GM19455 (cell line): ENCODE measurements at regions not wholly inside any gene's neighbourhood (a gene's known extent, or its start where the extent isn't known, plus 50 kb on each side); places are given as distances from the start of the nearest gene placed in this dataset.
"Not testable (repeated sequence)": the region's sequence is repeated elsewhere in the genome, so short reads cannot be mapped to it uniquely, and the experiment has no call there.

Source experiments
- ATAC-seq: cut with Tn5 transposase; IDR thresholded peaks from one replicate; pipeline ENCODE4 v1.9.1; 2021; ENCODE audit not compliant: unreplicated experiment

DNA sequence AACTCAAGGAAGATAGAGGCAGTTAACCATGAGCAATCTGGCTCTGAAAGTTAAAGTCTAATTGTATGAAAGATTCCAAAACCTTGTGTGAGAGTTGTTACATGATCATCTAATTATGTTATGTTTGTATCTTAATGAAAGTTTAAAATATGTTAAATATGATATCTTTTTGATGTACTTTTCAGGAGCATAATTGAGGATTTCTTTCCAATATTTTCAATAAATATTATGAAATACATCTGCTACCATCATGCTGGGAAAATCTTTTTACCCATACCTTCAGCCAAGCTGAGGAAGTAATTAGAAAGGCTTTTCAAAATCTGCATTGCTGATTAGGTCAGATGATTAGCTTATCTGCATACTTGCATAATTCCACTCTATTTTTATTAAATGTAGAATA lies 318.4 kb downstream of the KLF12 start:
- no peak for ATAC-seq

DNA sequence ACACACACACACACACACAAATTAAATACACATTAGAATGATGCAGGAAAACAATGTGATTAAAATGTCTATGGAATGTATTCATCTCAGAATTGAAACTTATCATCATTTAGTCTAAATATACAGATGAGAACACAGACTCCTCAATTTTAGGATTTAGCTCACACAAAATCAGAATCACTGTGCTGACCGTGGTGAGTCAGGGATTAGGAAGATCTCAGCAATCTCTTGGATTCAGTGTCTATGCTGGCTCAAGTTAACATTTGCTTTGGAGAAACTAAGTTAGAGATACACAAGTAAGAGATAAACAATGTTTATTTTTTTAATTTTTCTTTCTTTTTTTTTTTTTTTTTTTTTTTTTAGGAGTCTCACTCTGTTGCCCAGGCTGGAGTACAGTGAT lies 323.6 kb downstream of the KLF12 start:
- ATAC-seq = no peak

DNA sequence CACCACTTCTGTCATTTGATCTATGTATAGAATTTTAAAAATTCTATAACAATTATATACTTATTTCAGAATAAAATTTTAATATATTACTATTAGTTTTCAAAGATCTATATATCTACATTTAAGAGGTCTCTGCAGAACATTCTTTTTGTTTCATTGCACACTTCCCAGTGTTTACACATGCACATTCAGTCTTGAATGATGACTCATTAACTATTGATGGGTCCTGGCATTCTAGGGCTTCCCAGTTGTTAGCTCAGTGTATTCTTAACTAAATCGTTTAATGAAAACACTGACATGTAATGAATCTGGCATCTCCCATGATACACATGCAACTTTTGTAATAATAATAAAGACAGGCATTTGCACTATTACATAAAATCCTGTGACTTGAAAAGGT lies 324.6 kb downstream of the KLF12 start:
- ATAC-seq = no peak

DNA sequence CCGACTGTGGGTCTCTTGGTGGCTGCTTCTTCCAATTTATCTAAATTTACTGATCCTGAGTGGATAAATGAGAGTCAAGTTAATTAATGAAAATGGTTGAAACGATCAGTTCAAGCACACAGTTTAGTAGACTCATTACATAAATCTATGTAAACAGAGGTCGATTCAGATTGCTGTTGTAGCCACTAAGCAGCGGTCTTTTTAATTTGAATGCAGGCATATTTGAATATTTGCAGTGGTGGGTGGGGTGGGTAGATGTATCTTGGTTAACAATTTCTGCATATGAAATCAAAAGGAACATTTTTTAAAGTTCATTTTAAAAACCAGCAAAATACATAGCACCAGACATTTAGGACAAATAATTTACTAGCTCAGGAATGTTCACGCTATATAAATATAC lies 325.9 kb downstream of the KLF12 start:
- no peak for ATAC-seq

DNA sequence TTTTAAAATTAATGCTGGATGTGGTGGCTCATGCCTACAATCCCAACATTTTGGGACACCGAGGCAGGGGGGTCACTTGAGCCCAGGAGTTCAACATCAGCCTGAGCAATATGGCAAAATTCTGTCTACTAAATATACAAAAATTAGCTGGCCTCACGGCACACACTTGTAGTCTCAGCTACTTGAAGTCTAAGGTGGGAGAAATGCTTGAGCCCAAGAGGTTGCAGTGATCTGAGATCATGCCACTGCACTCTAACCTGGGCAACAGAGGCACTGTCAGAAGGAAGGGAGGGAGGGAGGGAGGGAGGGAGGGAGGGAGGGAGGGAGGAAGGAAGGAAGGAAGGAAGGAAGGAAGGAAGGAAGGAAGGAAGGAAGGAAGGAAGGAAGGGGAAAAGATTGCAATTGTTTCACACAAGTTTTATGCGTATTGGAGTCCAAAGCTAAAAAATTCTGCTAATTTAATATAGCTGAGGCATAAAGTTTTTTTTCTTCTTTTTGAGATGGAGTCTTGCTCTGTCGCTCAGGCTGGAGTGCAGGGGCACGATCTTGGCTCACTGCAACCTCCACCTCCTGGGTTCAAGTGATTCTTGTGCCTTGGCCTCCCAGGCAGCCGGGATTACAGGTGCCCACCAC lies 328.8 kb downstream of the KLF12 start:
- not testable (repeated sequence) for ATAC-seq

DNA sequence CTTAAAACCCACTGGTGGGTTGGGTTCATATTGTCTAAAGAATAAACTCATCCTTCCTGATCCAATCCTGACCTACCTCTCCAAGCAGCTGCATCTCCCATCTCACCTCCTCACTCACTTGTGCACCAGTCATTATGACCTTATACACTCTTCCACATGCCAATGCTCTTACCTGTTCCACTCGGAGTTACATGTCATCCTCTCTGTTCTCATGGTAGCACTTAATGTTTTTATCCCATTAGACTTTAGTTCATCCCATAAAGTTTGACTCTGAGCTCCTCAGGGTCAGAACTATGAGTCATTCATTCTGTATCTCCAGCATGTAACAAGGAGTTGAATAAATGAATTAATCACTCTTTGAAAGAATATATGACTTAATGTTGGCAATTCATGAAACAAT lies 330.2 kb downstream of the KLF12 start:
- ATAC-seq = no peak

DNA sequence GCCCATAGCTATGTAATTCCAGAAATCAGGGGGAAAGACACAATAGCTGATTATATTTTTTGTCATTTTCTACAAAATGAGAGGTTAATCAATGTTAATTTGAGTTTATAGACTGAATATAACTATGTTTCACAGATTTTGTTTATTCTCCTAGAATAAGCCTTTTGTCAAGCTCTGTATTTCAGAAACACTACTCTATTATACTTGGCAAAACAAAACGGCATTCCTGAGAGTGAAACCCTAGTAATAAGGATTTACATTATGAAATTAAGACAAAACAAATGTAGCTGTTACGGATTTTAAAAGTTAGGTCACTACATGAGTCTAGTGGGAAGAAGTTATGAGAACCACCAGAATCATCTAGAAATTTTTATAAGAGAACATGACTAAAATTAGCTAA lies 334.2 kb downstream of the KLF12 start:
- ATAC-seq = no peak

DNA sequence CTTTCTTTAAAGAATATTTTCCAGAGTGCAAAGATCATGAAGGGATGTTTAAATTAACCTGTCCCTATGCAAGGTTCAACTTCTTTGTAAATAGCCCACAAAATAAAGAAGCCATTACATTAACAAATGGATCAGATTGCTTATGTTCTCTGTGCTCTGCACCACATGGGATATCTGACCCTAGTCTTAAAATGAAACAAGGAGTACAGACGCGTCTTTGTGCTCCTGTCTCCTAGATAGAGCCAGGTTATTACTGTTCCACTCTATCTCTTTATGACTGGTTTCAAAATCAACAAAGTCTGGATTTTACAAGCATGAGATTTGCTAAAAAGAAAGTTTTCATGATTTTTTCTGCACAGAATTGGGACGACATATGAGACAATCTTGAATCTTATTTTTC lies 339.4 kb downstream of the KLF12 start:
- no peak for ATAC-seq

DNA sequence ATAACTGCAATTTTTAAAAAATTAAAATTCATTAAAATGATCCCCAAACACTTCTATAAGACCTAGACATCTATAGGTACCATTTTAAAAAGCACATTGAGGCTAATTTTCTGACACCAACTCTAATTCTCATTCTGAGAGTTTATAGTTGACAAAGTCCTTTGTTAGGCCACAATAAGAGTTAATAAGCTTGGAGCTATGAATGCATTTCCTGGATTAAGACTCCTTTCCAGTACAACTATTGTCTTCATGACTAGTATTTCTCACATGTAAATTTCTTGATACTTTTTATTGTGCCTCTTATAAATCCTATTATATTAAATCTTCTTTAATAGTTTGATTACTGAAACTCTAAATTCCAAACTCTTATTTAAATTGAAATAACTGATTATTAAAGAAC lies 340.8 kb downstream of the KLF12 start:
- no peak for ATAC-seq

DNA sequence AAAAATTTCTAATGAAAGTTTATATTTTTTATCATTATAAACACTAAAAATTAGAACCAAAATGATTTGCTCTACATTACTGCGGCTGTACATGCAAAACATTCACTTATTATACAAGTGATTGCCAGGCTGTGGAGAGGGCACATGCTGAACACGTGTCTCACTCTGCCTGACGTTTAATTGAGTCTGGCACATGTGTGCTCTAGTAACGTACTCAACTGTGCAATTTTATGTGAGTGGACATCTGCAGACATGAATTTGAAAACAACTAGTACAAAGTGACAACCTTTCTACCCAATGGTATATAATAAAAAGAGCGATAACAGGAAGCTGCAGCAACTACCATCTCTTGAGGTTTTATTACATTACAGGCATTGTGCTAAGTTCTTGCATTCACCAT lies 341.4 kb downstream of the KLF12 start:
- ATAC-seq = no peak

DNA sequence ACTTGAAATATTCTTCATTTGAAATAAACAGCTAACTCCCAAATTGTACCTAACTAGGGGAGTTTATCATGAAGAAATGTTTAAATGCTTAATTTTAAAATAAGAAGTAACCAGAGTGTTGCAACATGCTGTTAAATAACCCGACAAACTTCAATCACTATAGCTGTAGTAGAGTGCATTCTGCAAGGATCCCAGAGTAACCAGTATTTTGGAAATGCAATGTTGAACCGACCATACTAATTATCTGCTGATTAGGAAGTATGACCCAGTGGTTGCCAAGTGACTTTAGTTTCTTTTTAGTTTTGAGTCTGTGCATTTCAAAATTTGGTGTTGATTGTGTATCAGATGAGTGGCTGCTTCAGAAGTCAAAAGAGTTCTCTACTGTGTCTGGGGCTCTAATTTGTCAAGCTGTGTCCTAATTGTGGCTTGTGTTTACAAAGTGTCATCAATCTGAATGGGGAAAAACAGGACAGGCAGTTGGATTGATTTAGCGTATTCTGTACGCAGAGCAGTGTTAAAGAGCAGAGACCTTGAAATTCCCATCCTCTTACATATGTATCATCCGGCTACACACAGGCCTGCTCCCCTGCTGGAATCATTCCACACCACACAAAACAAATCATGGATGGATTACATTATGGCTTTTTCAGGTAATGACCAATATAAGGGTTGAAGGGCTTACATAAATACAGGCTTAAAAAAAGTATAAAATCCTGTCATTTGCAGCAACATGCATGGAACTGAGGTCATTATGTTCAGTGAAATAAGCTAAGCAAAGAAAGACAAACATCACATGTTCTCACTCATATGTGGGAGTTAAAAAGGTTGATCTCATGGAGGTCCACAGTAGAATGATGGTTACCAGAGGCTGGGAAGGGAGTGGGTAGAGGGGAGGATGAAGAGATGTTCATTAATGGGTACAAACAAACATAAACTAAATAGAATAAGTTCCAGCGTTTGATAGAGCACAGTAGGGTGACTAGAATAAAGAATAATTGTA lies 351.5 kb downstream of the KLF12 start:
- no peak for ATAC-seq

DNA sequence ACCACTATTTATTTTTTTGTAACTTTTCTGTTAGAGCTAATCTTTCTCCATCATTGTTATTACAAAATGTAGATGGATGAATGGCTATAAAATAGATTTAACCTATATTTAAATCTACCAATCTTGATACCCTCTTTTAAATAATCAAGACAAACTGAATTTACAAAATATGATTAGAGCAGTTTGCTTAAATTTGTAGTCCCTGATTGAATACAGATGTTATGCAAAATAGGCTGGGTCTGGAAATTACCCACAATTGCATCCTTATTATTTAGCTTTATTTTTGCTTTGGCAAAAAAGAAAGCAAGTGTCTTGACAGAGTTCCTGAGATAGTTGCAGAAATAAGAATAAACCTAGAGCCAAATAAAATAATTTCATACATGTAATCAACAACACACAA lies 352.8 kb downstream of the KLF12 start:
- ATAC-seq = no peak

DNA sequence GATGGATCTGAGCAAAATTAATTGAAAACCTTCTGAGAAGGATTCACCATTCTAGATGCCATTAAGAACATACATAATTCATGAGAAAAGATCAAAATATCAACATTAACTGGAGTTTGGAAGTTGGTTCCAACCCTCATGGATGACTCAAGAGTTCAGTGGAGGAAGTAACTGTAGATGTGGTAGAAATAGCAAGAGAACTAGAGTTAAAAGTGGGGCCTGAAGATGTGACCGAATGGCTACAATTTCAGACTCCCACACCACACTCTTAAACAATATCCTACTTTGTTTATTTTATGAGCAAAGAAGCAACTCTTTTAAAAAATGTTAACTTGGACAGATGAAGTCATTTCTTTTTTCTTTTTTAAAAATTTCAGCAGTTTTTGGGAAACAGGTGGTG lies 354.3 kb downstream of the KLF12 start:
- no peak for ATAC-seq

DNA sequence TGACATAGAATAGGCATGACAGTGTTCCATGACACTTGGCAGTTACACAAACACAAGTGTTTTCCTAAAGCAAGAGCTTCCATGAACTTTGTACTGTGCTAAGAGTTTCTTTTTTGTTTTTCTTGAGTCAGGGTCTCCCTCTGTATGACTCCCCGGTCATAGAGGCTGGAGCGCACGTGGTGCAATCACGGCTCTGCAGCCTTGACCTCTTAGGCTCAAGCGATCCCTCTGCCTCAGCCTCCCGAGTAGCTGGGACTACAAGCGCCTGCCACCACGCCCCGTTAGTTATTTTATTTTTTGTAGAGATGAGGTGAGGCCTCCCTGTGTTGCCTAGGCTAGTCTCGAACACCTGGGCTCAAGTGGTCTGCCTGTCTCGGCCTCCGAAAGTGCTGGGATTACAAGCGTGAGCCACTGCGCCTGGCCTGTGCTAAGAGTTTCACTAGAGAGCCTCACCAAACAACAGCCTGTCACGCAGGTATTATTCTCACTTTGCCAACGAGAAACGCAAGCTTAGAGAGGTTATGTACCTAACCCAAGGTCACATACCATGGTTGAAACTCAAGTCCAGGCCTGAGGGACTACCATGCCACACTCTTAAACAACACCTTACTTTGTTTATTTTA lies 355.9 kb downstream of the KLF12 start:
- no peak for ATAC-seq

DNA sequence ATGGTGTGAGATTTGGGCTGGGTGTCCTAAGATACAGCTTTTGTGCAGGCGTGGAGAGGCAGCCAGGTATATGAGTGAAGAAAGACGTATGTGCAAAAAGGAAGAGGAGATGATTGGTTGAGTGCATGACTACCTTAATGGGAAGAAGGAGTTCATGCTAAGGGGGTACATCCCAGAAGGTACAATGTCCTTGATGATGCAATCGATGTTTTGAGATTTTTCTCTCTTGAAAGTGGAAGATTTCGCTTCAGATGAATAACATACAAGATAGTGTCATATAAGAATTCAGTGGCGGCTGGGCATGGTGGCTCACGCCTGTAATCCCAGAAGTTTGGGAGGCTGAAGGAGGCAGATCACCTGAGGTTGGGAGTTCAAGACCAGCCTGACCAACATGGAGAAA lies 357.1 kb downstream of the KLF12 start:
- ATAC-seq = no peak

DNA sequence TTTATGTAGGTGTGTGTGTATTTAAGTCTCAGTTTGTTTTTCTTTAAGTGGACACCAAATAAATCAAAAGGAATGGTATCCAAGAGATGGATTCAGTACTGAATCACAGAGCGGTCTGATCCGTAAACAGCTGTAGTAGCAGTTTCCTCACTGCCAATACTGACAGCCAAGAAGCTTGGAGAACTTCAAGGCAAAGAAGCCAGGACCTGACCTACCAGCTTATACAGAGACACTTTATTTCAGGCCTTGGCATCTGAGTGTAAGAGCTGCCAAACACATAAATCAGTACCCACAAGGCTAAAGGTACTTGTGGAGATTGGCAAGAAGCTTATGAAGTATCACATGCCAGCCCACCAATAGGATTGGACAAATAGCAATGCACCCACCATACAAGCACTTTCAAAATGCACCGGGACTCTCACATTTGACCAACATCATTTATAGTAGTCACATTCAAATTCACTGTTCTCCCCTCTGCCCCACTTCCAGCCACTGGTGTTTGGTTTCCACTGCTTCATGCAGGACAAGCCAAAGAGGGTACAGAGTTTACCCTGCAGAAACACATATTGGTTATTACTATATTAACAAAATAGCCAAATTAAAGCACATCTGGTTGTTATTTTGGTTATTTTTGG lies 357.9 kb downstream of the KLF12 start:
- no peak for ATAC-seq

DNA sequence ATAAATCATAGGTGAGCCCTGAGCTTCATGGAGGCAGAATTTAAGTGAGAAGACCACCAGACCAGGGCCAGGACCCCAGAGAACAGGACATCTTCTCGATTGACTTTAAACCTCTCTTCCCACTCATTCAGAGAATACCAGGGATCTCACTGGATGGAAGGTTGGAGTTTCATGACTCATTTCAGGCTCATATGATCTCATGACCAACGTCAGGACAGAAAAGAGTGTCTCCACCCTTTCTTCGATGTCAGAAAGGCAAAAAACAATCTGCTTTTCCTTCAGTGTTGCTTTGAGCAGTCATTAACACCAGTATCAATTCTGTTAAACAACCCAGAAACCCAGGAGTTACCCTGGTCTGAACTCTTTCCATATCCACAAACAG lies 361.0 kb downstream of the KLF12 start:
- ATAC-seq = no peak

DNA sequence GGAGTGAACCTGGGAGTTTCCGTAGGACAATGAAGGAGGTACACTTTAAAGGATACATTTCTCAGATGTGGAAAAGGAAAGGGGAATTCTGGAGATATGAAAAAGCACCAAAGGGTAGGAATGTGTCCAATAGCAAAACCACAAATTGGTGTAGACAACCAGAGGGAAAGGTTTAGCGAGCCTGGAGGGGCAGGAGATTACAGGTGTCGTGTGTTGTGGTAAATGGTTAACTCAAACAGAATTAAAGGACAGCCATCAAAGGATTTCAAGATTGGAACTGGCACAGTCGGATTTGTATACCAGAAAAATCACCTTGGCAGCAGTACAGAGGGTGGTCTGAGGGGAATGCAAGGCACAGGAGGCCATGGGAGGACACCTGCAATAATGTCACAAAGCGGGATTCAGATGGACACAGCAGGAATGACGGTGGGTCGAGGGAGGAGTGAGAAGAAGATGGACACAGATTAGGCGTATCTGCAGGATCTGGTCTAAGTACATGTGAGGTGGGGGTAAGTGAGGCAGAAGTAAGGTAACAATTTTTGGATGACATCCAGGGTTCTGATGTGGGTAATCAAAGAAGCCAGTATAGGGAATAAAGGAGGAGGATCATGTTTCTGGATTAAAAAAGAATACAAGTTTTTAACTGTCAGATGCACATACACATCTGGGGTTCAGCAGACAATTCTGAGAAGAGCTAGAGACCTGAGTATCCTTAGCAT lies 361.6 kb downstream of the KLF12 start:
- ATAC-seq = no peak

DNA sequence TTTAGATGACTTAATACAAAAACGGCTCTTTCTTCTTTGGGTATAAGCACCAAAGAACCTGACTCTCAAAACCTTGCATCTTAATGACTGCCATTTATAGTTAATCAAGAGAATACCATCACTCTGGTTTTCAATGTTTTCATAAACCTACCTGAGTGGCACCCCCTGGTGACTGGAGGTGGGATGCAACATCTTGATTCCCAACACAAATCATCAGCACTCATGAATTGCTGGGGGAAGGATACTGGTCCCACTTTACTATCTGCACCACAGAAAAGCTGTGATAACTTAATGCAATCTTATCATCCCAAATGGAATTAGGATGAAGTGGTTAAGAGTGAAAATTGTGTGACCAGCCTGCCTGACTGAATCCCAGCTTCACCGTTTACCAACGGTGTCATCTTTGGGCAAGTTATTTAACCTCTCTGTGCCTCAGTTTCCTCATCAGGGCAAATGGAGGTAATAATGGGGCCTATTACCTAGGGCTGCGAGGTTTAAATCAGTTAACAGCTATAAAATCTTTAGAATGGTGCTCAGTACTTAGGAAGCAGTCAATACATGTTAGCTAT lies 366.4 kb downstream of the KLF12 start:
- no peak for ATAC-seq

DNA sequence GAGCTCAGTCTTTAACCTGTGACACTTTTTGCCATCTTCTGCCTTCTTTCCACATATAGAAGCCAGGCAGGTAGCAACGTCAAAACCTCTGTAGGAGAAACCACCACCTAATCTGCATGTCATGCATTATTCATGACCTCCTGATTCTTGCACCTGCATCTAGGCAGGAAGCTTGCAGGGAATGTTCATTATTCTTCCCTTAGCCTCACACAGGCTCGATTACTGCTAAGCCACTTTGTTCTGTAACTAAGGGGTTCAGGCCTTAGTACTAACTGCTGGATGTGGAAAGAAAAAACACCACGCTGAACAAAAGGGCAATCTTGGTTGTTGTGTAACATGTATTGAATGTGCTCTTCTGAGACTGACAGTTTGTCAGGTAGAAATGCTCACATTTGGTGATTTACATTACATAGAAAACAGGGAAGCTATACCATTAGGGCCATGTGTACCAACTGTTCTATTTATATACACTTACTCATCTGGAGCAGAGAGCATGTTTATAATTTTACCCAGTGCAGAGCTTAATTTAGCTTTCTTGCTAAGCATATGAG lies 366.9 kb downstream of the KLF12 start:
- no peak for ATAC-seq
